ENCODE measurements at regions not wholly inside any gene's neighbourhood (a gene's known extent, or its start where the extent isn't known, plus 50 kb on each side); places are given as distances from the start of the nearest gene placed in this dataset.
"Not testable (repeated sequence)": the region's sequence is repeated elsewhere in the genome, so short reads cannot be mapped to it uniquely, and the experiment has no call there.

DNA sequence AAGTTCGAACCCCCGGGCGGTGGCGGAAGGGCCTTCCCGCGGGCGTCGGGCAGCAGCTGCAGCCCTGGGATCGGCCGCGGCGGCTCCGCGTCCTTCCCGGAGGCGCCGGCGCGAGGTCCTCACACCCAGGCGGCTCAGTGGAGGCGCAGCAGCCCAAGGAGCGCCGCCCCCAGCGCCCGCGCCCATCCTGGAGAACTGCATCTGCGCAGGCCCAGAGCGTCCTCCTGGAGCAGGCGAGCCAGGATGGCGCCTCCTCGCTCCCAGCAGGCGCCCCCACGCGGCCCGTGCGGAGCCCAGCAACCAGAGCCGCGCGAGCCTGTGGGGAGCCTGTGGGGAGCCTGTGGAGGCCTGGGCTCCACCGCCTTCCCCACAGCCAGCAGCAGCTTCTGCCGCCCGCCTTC is 872.5 kb downstream of the TMEM121 start:
- DNase-seq: not testable (repeated sequence)

- DNase-seq: not testable (repeated sequence)
Measured at GRCh38 chr14:106401316-106401715, 874.9 kb downstream of the TMEM121 start.

DNA sequence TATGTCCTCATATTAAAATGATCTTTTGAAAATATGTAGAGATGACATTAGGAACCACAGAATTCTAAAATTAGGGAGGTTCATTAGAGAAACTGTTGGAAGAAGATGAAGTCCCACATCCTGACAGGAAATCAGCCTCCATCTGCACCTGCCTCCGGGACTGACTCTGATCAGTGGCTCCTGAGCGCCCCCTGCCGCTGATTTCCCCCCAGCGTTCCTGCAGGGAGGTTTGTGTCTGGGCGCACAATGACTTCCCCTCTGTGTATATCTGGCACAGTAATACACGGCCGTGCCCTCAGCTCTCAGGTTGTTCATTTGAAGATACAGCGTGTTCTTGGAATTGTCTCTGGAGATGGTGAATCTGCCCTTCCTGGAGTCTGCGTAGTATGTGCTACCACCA is 883.8 kb downstream of the TMEM121 start:
- DNase-seq: not testable (repeated sequence)

DNA sequence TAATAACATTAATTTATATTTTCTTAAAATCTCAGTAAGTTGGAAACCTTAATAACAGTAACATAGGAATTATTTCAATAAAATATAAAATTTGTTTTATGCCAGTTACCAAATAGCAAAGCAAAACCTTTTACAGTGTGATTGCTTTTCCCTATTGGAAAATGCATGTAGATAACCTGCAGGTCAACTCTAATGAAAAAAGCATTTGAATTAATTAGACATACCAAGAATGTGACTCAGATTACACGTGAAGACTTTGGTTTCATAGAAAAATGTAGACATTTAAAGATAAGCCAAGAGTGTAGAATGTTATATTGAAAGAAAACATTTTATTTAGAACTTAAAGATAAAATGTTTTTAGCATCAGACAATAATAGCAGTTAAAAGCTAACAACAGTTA is 888.1 kb downstream of the TMEM121 start:
- no peak for DNase-seq

DNA sequence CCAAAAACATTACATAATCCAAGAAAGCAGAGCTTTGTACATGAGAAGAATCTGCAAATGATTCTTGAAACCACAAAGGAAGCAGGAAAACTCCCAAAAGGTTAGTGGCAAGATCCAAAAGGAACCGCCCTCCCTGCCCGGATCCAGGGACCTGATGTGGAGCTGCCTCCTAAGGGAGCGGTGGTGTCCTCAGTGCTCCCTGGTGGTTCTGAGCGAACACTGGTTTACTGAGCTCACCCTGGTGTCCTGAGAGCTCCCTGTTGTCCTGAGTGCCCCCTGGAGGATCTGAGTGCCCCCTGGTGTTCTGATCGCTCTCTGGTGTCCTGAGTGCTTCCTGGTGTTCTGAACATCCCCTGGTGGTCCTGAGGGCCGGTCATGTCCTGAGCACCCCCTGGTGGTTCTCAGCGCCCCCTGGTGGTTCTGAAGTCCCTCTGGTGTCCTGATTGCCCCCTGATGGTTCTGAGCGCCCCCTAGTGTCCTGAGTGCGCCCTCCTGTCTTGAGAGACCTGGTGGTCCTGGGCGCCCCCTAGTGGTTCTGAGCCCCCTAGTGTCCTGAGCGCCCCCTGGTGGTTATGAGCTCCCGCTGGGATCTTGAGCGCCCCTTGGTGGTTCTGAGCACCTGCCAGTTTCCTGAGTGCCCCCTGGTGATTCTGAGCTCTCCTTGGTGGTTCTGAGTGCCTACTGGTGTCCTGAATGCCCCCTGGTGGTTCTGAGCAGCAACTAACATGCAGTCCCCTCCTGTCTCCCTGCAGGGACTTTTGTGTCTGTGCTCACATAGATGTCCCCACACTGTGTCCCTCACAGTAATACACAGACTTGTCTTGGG is 891.1 kb downstream of the TMEM121 start:
- no peak for DNase-seq

GRCh38 chr14:106419376-106419965 is 893.1 kb downstream of the TMEM121 start:
- no peak for DNase-seq

- not testable (repeated sequence) for DNase-seq
Measured at GRCh38 chr14:106421431-106422033, 895.1 kb downstream of the TMEM121 start.

DNA sequence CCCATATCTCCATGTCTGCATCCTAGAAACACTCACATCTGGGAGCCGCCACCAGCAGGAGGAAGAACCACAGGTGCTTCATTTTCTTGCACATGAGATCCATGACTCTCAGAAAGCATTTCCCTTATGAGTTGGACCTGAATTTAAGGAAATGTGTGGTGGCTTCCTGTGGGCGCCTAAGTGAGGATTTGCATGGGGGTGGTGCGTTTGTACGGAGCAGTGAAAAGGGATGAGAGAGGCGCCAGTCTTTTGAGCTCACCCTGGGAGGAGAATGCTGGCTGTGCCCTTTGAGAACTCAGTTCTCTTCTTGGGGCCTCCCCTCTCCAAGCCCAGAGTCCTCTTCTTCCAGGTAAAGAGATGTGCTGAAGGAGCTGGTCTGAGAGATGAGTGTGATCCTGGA is 895.7 kb downstream of the TMEM121 start:
- no peak for DNase-seq

DNA sequence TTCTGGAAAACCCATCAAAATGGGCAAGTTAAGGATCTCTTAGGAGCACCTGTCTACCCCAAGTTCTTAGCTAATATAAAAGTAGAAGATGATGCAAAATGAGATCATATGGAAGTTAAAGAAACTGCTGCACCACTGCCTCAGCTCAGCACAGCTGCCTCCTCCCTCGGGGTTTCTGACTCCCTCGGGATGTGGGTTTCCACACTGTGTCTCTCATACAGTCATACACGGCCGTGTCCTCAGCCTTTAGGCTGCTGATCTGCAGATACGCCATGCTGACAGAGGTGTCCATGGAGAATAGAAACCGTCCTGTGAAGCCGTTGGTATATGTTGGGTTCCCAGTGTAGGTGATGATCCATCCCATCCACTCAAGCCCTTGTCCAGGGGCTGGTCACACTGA is 898.8 kb downstream of the TMEM121 start:
- DNase-seq: not testable (repeated sequence)

DNA sequence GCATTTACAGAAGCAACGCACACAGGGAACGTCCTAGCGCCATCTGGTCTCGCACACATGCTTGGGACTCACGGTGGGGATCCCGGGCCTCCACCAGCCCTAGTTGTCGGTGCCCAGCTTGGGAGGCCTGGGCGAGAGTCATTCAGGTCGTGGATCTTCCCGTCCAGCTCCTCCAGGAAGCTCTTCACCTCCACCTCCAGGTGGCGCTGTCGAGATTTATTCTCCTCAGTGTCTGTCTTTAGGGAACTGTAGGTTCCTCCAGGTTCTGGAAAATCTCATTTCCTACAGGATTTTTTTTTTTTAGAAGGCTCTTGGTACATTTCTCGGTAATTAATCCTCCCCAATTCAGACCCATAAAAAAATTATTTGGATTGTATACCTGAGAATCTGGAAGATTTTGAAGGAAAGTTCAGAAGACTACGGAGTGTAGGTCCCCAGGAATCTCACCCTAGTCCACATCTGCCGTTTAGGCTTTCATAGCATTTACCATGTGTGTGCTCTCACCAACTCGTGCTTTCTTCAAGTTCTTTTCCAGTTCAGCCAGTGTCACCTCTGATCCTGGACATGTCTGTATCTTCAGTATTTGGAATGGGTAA is 910.0 kb downstream of the TMEM121 start:
- no peak for DNase-seq

GRCh38 chr14:106442857-106443256 is 916.5 kb downstream of the TMEM121 start:
- no peak for DNase-seq

GRCh38 chr14:106455026-106455425 is 928.6 kb downstream of the TMEM121 start:
- DNase-seq: no peak

- DNase-seq: no peak
Measured at GRCh38 chr14:106459971-106460730, 933.8 kb downstream of the TMEM121 start.

- DNase-seq: no peak
Measured at GRCh38 chr14:106460916-106461315, 934.5 kb downstream of the TMEM121 start.

DNA sequence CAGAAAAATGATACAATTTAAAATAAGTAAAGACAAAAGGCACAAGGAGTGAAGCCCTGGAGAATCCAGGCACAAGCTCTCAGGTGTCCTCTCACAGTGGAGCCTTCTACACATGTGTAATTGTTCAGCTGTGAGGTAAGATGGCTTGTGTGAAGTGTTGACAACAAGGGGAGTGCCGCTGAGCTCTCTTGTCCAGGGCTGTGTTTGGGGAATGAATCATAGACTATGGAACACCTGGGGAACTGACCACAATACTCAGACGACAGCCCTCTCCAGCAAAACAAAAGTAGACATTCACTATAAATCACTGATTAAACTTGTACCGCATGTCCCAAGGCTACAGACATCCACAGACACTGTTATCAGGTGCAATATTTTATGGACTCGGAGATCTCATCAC is 940.1 kb downstream of the TMEM121 start:
- not testable (repeated sequence) for DNase-seq

GRCh38 chr14:106468869-106469268 is 942.5 kb downstream of the TMEM121 start:
- not testable (repeated sequence) for DNase-seq

- not testable (repeated sequence) for DNase-seq
Measured at GRCh38 chr14:106470028-106470427, 943.6 kb downstream of the TMEM121 start.

DNA sequence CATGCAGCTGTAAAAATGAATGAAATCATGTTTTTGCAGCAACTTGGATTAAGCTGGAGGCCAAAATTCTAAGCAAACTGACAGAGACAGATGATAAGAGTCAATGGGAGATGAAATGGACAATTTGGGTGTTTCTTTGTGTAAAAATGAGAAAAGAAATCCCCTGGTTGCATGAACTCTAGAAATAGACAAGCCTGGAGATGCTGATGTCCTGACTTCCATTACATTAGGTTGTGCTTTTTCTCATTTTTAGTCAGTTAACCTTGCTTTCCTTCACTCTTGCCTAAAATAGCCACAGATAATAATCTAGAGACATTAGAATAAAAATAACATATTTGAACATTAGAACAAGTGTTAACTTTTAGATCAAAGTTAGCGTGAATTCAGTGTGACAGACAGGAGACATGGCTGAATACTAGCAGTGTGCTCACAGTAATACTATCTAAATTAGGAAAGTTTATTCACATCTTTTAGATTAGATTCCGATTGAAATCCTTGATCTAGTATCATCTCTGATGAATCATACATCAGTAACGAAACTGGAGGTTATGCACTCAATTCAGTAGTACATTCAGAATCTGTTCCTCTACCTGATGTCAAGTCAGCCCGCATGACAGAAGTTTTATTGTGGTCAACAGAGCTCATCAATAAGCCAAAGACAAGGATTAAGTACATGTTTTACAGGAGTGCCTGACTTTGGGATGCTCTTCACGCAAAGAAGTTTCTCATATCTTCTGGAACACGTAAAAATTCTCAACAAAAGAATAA is 948.1 kb downstream of the TMEM121 start:
- not testable (repeated sequence) for DNase-seq

GRCh38 chr14:106475214-106475613 is 948.8 kb downstream of the TMEM121 start:
- DNase-seq: not testable (repeated sequence)

GRCh38 chr14:106477600-106477999 is 951.2 kb downstream of the TMEM121 start:
- DNase-seq: not testable (repeated sequence)

DNA sequence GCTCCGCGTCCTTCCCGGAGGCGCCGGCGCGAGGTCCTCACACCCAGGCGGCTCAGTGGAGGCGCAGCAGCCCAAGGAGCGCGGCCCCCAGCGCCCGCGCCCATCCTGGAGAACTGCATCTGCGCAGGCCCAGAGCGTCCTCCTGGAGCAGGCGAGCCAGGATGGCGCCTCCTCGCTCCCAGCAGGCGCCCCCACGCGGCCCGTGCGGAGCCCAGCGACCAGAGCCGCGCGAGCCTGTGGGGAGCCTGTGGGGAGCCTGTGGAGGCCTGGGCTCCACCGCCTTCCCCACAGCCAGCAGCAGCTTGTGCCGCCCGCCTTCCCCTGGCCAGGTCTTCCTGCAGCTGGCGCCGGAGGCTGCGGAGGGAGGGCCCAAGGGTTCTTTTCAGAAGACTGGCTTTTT is 953.9 kb downstream of the TMEM121 start:
- DNase-seq: not testable (repeated sequence)

- not testable (repeated sequence) for DNase-seq
Measured at GRCh38 chr14:106482213-106482612, 955.8 kb downstream of the TMEM121 start.
